WTC11 (cell line): ENCODE measurements at regions not wholly inside any gene's neighbourhood (a gene's known extent, or its start where the extent isn't known, plus 50 kb on each side); places are given as distances from the start of the nearest gene placed in this dataset.
A peak's percentile ranks its signal among the peaks of the same experiment; 100 is the strongest.

ENCODE experiments used
- ATAC-seq: fragments of 200-7000 bp; cut with Tn5 transposase; 2 replicates; pipeline ENCODE4 v1.10.0; 2021; ENCODE audit warnings: mild to moderate bottlenecking, moderate library complexity
- CTCF ChIA-PET: fragments of 300-600 bp; sonication (Branson Sonifier 250); formaldehyde crosslinking; loops from one replicate; lab custom pipeline; 2021; ENCODE audit warnings: antibody characterized with exemption; lab: Charles Lee
- POLR2A ChIA-PET: fragments of 350-600 bp; sonication (Branson Sonifier 250); formaldehyde crosslinking; loops from one replicate; lab custom pipeline; 2021; ENCODE audit warnings: antibody characterized with exemption; lab: Charles Lee
- DNase-seq: peaks from one replicate; pipeline ENCODE4 v3.0.0; 2021; ENCODE audit warnings: low spot score
- H3K27ac Mint-ChIP-seq: 2 replicates; pipeline ENCODE4 v1.8.0; 2021; ENCODE audit warnings: mixed read lengths
- H3K27me3 Mint-ChIP-seq: 2 replicates; pipeline ENCODE4 v1.8.0; 2021; ENCODE audit warnings: low read depth, mild to moderate bottlenecking, moderate library complexity, mixed read lengths
- H3K36me3 Mint-ChIP-seq: 2 replicates; pipeline ENCODE4 v1.8.0; 2021; ENCODE audit warnings: mixed read lengths
- H3K4me1 Mint-ChIP-seq: 2 replicates; pipeline ENCODE4 v1.8.0; 2022; ENCODE audit warnings: mixed read lengths
- H3K4me3 Mint-ChIP-seq: 2 replicates; pipeline ENCODE4 v1.8.0; 2021; ENCODE audit warnings: mild to moderate bottlenecking, moderate library complexity, mixed read lengths
- H3K9me3 Mint-ChIP-seq: 2 replicates; pipeline ENCODE4 v1.8.0; 2021; ENCODE audit warnings: mixed read lengths
- ARID4B ChIP-seq: sonication (generic); formaldehyde crosslinking; IDR thresholded peaks from 2 replicates; pipeline ENCODE4 v1.8.0; 2023; ENCODE audit warnings: missing genetic modification reagents, mild to moderate bottlenecking, borderline replicate concordance
- ATF3 ChIP-seq: sonication (generic); formaldehyde crosslinking; conservative IDR thresholded peaks from 2 replicates; pipeline ENCODE4 v1.8.1; 2022; ENCODE audit warnings: mild to moderate bottlenecking, missing genetic modification reagents
- ATF6 ChIP-seq: sonication (generic); formaldehyde crosslinking; IDR thresholded peaks from 2 replicates; pipeline ENCODE4 v1.8.1; 2023; ENCODE audit warnings: mild to moderate bottlenecking, missing genetic modification reagents
- E2F1 ChIP-seq: sonication (generic); formaldehyde crosslinking; IDR thresholded peaks from 2 replicates; pipeline ENCODE4 v1.8.0; 2022; ENCODE audit warnings: mild to moderate bottlenecking, missing genetic modification reagents
- GTF2I ChIP-seq: fragments of 250-450 bp; sonication (Bioruptor Pico); conservative IDR thresholded peaks from 2 replicates; pipeline ENCODE4 v1.4.0; 2021; ENCODE audit warnings: mild to moderate bottlenecking
- HMGA2 ChIP-seq: fragments of 250-450 bp; sonication (Bioruptor Pico); IDR thresholded peaks from 2 replicates; pipeline ENCODE4 v1.4.0; 2021; ENCODE audit warnings: mild to moderate bottlenecking, moderate library complexity
- HMGXB4 ChIP-seq: sonication (generic); formaldehyde crosslinking; IDR thresholded peaks from 2 replicates; pipeline ENCODE4 v1.8.1; 2023; ENCODE audit warnings: mild to moderate bottlenecking, moderate library complexity, missing genetic modification reagents
- JUN ChIP-seq: sonication (generic); formaldehyde crosslinking; IDR thresholded peaks from 2 replicates; pipeline ENCODE4 v1.8.0; 2023; ENCODE audit warnings: mild to moderate bottlenecking, missing genetic modification reagents
- NFATC4 ChIP-seq: fragments of 250-450 bp; sonication (Bioruptor Pico); IDR thresholded peaks from 2 replicates; pipeline ENCODE4 v1.9.0; 2021; ENCODE audit warnings: mild to moderate bottlenecking
- NFE2L1 ChIP-seq: sonication (generic); formaldehyde crosslinking; IDR thresholded peaks from 2 replicates; pipeline ENCODE4 v1.8.1; 2023; ENCODE audit warnings: missing genetic modification reagents
- RELA ChIP-seq: sonication (generic); formaldehyde crosslinking; IDR thresholded peaks from 2 replicates; pipeline ENCODE4 v1.8.1; 2022; ENCODE audit warnings: missing genetic modification reagents, mild to moderate bottlenecking, borderline replicate concordance
- SMAD4 ChIP-seq: sonication (generic); formaldehyde crosslinking; IDR thresholded peaks from 2 replicates; pipeline ENCODE4 v1.8.0; 2022; ENCODE audit warnings: mild to moderate bottlenecking, missing genetic modification reagents
- USF2 ChIP-seq: sonication (generic); formaldehyde crosslinking; IDR thresholded peaks from 2 replicates; pipeline ENCODE4 v1.8.1; 2023; ENCODE audit warnings: mild to moderate bottlenecking, missing genetic modification reagents, moderate library complexity
- ZBTB21 ChIP-seq: sonication (generic); formaldehyde crosslinking; IDR thresholded peaks from 2 replicates; pipeline ENCODE4 v1.8.1; 2023; ENCODE audit warnings: mild to moderate bottlenecking, missing genetic modification reagents, borderline replicate concordance
- ZMAT4 ChIP-seq: fragments of 250-450 bp; sonication (Bioruptor Pico); IDR thresholded peaks from 2 replicates; pipeline ENCODE4 v1.9.0; 2021; ENCODE audit warnings: mild to moderate bottlenecking
- ZNF219 ChIP-seq: sonication (generic); formaldehyde crosslinking; IDR thresholded peaks from 2 replicates; pipeline ENCODE4 v1.8.0; 2023; ENCODE audit warnings: missing genetic modification reagents, mild to moderate bottlenecking, borderline replicate concordance
- ZNF232 ChIP-seq: sonication (generic); formaldehyde crosslinking; IDR thresholded peaks from 2 replicates; pipeline ENCODE4 v1.8.0; 2022; ENCODE audit warnings: mild to moderate bottlenecking, missing genetic modification reagents

GRCh38 chr3:181470349-181470748 lies 241.4 kb upstream of the SOX2 start:
- peaks cover 28% of the 10 kb centered on the region for H3K36me3 Mint-ChIP-seq
- TF ChIP-seq NFATC4 (CRISPR knock-in tag) (no peak), ATF3 (CRISPR knock-in tag) (no peak), RELA (CRISPR knock-in tag) (no peak), JUN (CRISPR knock-in tag) (no peak), ARID4B (CRISPR knock-in tag) (no peak), ZMAT4 (CRISPR knock-in tag) (no peak), GTF2I (CRISPR knock-in tag) (no peak), E2F1 (CRISPR knock-in tag) (no peak), HMGXB4 (no peak), ATF6 (CRISPR knock-in tag) (no peak), HMGA2 (CRISPR knock-in tag) (no peak)
- no peaks in the 10 kb centered on the region for H3K27me3 Mint-ChIP-seq
- peaks cover 2% of the 10 kb centered on the region; the same call in 1 of the 2 replicates for H3K4me1 Mint-ChIP-seq
- CTCF ChIA-PET: no interaction called here
- POLR2A ChIA-PET: no interaction called here
- H3K9me3 Mint-ChIP-seq: peaks cover 47% of the 10 kb centered on the region
- no peak overlapping the region for H3K27ac Mint-ChIP-seq
- no peak for ATAC-seq
- no peak for DNase-seq
- H3K4me3 Mint-ChIP-seq: no peak overlapping the region

GRCh38 chr3:181464033-181464694 lies 247.6 kb upstream of the SOX2 start:
- ATAC-seq: peak; percentile 55
- H3K4me1 Mint-ChIP-seq: peaks cover 15% of the 10 kb centered on the region
- no peaks in the 10 kb centered on the region for H3K27me3 Mint-ChIP-seq
- no peaks in the 10 kb centered on the region for H3K9me3 Mint-ChIP-seq
- no peak for DNase-seq
- H3K27ac Mint-ChIP-seq: 0 out of 2 replicates have a peak overlapping the region, but pooled peaks have one; percentile 71
- ChIA-PET CTCF (interaction anchor here (1.5 kb wide), 1 partner anchor 237 kb away, joined by 3 read pairs; no protein-coding TSS in a partner anchor), POLR2A (interaction anchor here (0.7 kb wide), 1 partner anchor 18 kb away, joined by 3 read pairs; no protein-coding TSS in a partner anchor)
- no peak overlapping the region for H3K4me3 Mint-ChIP-seq
- H3K36me3 Mint-ChIP-seq: no peaks in the 10 kb centered on the region
- no peak for TF ChIP-seq ZNF219 (CRISPR knock-in tag)
- TF ChIP-seq ZNF232 (CRISPR knock-in tag): no peak
- no peak for TF ChIP-seq SMAD4 (CRISPR knock-in tag)
- TF ChIP-seq USF2 (CRISPR knock-in tag): no peak
- TF ChIP-seq ZBTB21 (CRISPR knock-in tag): no peak
- TF ChIP-seq NFE2L1 (CRISPR knock-in tag): no peak
